Stimulated activated CD8-positive, alpha-beta memory T cell treated with anti-CD3 and anti-CD28 coated beads, Interleukin-7, amount 100 ng/mL, for 1 hour (primary cell): ENCODE measurements at regions not wholly inside any gene's neighbourhood (a gene's known extent, or its start where the extent isn't known, plus 50 kb on each side); places are given as distances from the start of the nearest gene placed in this dataset.
"Not testable (repeated sequence)": the region's sequence is repeated elsewhere in the genome, so short reads cannot be mapped to it uniquely, and the experiment has no call there.

Experiments used
- DNase-seq, 2 donors: peaks; one replicate each; pipeline ENCODE4 v3.0.0-alpha.2; 2020; ENCODE audit warnings: low read depth in 2 of 2

- DNase-seq = no peak
Observed at GRCh38 chr1:193929374-193930033, 743.1 kb upstream of the B3GALT2 start.

GRCh38 chr1:193927550-193927949 lies 741.1 kb upstream of the B3GALT2 start:
- DNase-seq = no peak

DNA sequence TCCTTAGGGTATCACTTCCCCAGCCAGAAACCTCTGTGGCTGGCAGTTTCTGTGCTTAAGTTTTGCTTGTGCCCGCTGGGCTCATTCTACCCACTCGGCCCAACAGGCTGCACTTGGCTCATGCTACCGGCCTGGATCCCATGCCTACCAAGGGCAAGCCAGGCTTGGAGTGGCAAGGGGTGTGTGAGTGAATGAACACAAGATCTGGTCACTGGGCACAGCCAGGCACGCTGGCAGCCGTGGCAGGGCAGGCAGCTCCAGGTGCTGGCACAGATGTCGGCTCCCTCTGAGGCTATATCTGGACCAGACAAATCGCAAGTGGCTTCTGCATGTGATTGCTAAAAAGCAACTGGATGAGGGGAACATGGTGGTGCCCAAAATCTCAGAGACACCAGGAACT lies 740.5 kb upstream of the B3GALT2 start:
- no peak for DNase-seq

- no peak for DNase-seq
Observed at GRCh38 chr1:193919827-193920226, 733.4 kb upstream of the B3GALT2 start.

- no peak for DNase-seq
Observed at GRCh38 chr1:193916452-193916851, 730.0 kb upstream of the B3GALT2 start.

DNA sequence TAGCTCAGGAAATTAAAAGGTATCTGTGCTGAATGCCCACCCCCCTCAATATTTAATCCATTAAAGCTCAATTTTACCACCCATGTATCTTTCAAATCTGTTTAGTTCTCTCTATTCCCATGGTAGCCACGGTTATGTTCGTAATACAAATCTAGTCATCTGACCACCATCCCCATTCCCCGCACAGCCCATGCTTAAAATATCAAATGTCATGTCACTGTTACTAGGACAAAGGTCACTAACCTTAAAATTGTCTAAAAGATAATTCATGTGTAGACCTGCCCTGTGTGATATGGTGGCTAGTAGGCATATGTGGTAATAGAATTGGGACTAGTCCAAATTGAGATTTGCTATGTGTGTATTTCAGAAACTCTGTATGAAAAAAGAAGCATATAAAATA lies 728.5 kb upstream of the B3GALT2 start:
- no peak for DNase-seq

- DNase-seq = no peak
Observed at GRCh38 chr1:193909406-193910082, 723.1 kb upstream of the B3GALT2 start.

DNA sequence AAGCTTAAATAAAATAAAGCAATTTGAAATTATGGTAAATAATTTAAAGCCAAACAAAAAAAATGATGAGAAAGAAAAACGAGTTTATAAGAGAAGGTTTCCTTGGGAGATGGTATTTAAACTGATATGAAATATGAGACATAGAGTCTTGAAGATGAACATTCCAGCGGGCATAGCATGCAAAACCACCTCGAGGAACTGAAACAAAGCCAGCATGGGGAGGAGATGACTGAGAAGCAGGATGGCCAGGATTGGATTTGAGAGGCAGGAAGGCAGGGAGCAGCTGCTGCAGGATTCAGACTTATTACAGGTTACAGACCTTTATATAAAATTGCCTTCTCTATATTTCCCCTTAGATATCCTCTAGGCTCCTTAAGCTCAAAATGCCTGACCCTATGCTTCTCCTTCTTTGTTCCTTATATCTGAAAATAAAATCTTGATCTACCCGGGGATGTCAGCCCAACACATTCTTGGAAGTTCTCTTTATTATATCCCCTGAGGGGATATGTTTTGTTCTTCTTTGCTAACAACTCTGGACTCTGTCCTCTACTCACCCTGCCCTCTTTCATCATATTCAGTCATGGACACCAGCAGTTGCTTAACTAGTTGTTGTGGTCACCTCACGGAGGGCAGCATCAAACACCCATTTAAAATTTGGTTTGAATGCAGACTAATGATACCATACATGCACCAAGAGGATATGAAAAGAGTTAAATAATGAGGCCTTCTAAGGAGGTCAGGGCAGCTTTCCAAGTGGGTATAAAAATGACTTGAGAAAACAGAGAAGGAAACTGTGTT lies 719.1 kb upstream of the B3GALT2 start:
- DNase-seq = no peak

- DNase-seq = no peak
Observed at GRCh38 chr1:193891788-193892187, 705.4 kb upstream of the B3GALT2 start.

GRCh38 chr1:193890935-193891334 lies 704.5 kb upstream of the B3GALT2 start:
- DNase-seq = no peak

GRCh38 chr1:193884848-193885558 lies 698.6 kb upstream of the B3GALT2 start:
- no peak for DNase-seq

DNA sequence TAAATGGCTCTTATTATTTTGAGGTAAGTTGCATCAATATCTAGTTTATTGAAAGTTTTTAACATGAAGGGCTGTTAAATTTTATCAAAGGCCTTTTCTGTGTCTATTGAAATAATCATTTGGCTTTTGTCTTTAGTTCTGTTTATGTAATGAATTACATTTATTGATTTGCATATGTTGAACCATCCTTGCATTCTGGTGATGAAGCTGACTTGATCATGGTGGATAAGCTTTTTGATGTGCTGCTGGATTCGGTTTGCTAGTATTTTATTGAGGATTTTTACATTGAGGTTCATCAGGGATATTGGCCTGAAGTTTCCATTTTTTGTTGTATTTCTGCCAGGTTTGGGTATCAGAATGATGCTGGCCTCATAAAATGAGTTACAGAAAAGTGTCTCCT lies 691.5 kb upstream of the B3GALT2 start:
- not testable (repeated sequence) for DNase-seq

GRCh38 chr1:193868425-193868824 lies 682.0 kb upstream of the B3GALT2 start:
- DNase-seq = no peak

DNA sequence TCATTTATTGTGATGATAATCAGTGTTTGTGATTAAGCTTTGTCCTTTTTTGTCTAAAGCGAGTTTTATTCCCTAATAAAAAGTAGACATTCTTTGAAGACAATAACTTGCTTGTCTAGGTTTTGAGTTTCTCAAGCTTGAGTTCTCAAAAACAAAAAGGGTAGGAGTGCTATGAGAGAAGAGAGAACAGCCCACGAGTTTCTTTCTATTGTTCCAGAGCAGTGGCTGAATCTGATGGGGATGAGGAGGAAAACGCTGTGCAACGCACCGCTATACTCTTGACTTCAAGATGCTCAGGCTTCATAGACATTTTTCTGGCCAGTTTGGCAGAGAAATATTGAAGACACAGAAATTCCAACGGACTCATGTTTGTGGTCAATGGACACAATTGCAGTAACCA lies 669.8 kb upstream of the B3GALT2 start:
- no peak for DNase-seq

- DNase-seq = no peak
Observed at GRCh38 chr1:193850745-193851144, 664.3 kb upstream of the B3GALT2 start.

- no peak for DNase-seq
Observed at GRCh38 chr1:193846876-193847604, 660.6 kb upstream of the B3GALT2 start.

- no peak for DNase-seq
Observed at GRCh38 chr1:193846411-193846810, 660.0 kb upstream of the B3GALT2 start.

GRCh38 chr1:193841857-193842256 lies 655.4 kb upstream of the B3GALT2 start:
- DNase-seq = no peak

- DNase-seq = no peak
Observed at GRCh38 chr1:193831465-193831864, 645.1 kb upstream of the B3GALT2 start.

GRCh38 chr1:193827516-193827915 lies 641.1 kb upstream of the B3GALT2 start:
- DNase-seq = no peak

DNA sequence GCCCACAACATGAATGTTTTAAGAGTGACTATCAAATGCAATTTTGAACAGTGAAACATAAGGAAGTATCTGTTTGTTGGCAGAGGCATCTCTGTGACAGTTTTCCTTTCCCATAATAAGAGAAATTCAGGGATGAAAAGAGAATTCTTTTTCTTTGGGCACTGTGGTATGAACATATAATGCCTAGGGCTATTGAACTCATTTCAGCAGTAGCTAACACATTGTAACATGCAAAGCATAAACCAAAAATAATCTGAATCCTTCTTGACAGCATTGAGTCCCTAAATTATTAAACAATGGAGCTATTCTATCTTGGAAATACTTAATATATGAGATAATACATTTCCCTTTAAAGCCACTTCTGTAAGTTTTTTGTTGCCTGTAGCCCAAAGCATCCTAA lies 633.0 kb upstream of the B3GALT2 start:
- no peak for DNase-seq

GRCh38 chr1:193807208-193807607 lies 620.8 kb upstream of the B3GALT2 start:
- DNase-seq = no peak
